H1 (cell line): ENCODE measurements at regions not wholly inside any gene's neighbourhood (a gene's known extent, or its start where the extent isn't known, plus 50 kb on each side); places are given as distances from the start of the nearest gene placed in this dataset.

Experiments used
- CTCF ChIA-PET: fragments of 300-600 bp; sonication (Branson Sonifier 250); formaldehyde crosslinking; loops from one replicate; lab custom pipeline; 2021; ENCODE audit not compliant: partially characterized antibody; lab: Charles Lee
- POLR2A ChIA-PET: fragments of 300-600 bp; sonication (Branson Sonifier 250); formaldehyde crosslinking; loops from one replicate; lab custom pipeline; 2021; ENCODE audit warnings: inconsistent platforms; ENCODE audit not compliant: partially characterized antibody; lab: Charles Lee
- DNase-seq, 2 experiments: peaks; one replicate each; pipeline versions ENCODE4 v3.0.0 to v3.0.0-alpha.2; 2010 to 2022; ENCODE audit warnings: low spot score in 2 of 2, low read depth in 1 of 2, mixed read lengths in 1 of 2
- FAIRE-seq: peaks from 2 replicates; lab custom pipeline; 2011; peaks lifted over from hg19 to GRCh38; lab: Jason Lieb, UNC
- H2AFZ ChIP-seq: 2 replicates; pipeline ENCODE4 v1.8.1; 2012; ENCODE audit warnings: low read length, inconsistent platforms
- H2AK5ac ChIP-seq: 2 replicates; pipeline ENCODE4 v1.6.1; 2013; ENCODE audit warnings: low read depth, low read length
- H2BK120ac ChIP-seq: replicated peaks from 2 replicates; pipeline ENCODE3; 2013; ENCODE audit warnings: low read depth, low read length, inconsistent platforms
- H2BK12ac ChIP-seq: 2 replicates; pipeline ENCODE4 v1.6.1; 2013; ENCODE audit warnings: low read depth, low read length
- H2BK15ac ChIP-seq: 2 replicates; pipeline ENCODE4 v1.6.1; 2013; ENCODE audit warnings: low read length
- H2BK20ac ChIP-seq: 2 replicates; pipeline ENCODE4 v1.6.1; 2013; ENCODE audit warnings: low read length
- H2BK5ac ChIP-seq: 2 replicates; pipeline ENCODE4 v1.6.1; 2013; ENCODE audit warnings: low read depth, low read length
- H3K14ac ChIP-seq: 2 replicates; pipeline ENCODE4 v1.6.1; 2013; ENCODE audit warnings: inconsistent platforms; ENCODE audit not compliant: insufficient read length
- H3K18ac ChIP-seq: 2 replicates; pipeline ENCODE4 v1.6.1; 2013; ENCODE audit warnings: low read length; ENCODE audit errors: extremely low read depth
- H3K23ac ChIP-seq: 2 replicates; pipeline ENCODE4 v1.6.1; 2013; ENCODE audit warnings: inconsistent platforms; ENCODE audit not compliant: insufficient read length
- H3K23me2 ChIP-seq: 2 replicates; pipeline ENCODE4 v1.6.1; 2013; ENCODE audit warnings: low read depth, low read length
- H3K27ac ChIP-seq: 2 replicates; pipeline ENCODE4 v1.6.1; 2011; ENCODE audit warnings: low read depth, low read length, inconsistent platforms
- H3K27me3 ChIP-seq, 4 experiments: replicated peaks in 1 of 4; 1 replicate in 1 of 4; 2 replicates in 3 of 4; pipeline versions ENCODE4 v1.6.1 to v1.8.1; 2011 to 2013; ENCODE audit warnings: low read length in 3 of 4, mild to moderate bottlenecking in 3 of 4, inconsistent platforms in 2 of 4, mixed read lengths in 2 of 4, moderate library complexity in 1 of 4; ENCODE audit not compliant: control insufficient read depth in 3 of 4, insufficient read depth in 3 of 4; ENCODE audit errors: extremely low read depth in 1 of 4
- H3K36me3 ChIP-seq, 4 experiments: 2 replicates each; pipeline versions ENCODE4 v1.6.1 to v1.8.1; 2011 to 2013; ENCODE audit warnings: mild to moderate bottlenecking in 4 of 4, low read length in 3 of 4, moderate library complexity in 2 of 4, control low read depth in 1 of 4, inconsistent platforms in 1 of 4; ENCODE audit not compliant: insufficient read depth in 4 of 4, control insufficient read depth in 2 of 4
- H3K4ac ChIP-seq: replicated peaks from 2 replicates; pipeline ENCODE3; 2013; ENCODE audit warnings: low read length, low read depth, mixed read lengths, inconsistent platforms; ENCODE audit not compliant: insufficient read length
- H3K4me1 ChIP-seq, 4 experiments: replicated peaks in 1 of 4; 1 replicate in 1 of 4; 2 replicates in 3 of 4; pipeline versions ENCODE4 v1.6.1 to v1.8.1; 2011 to 2013; ENCODE audit warnings: low read length in 3 of 4, inconsistent platforms in 2 of 4, mixed read lengths in 1 of 4; ENCODE audit not compliant: insufficient read depth in 4 of 4, control insufficient read depth in 3 of 4
- H3K4me2 ChIP-seq, 2 experiments: 2 replicates each; pipeline versions ENCODE4 v1.6.1 to v1.8.1; 2011 to 2013; ENCODE audit warnings: low read depth in 2 of 2, low read length in 2 of 2, control low read depth in 1 of 2, inconsistent platforms in 1 of 2, mild to moderate bottlenecking in 1 of 2; ENCODE audit not compliant: insufficient read depth in 1 of 2
- H3K4me3 ChIP-seq, 4 experiments: fragments of 200-600, 300-600 bp in 1 of 4; sonication (generic), shearing (Covaris generic), sonication (Bioruptor Twin) in 1 of 4; 2 replicates each; pipeline versions ENCODE4 v1.5.1 to v1.8.1; 2011 to 2016; ENCODE audit warnings: low read length in 4 of 4, low read depth in 3 of 4, control low read depth in 2 of 4, inconsistent platforms in 2 of 4, mild to moderate bottlenecking in 2 of 4, mixed read lengths in 1 of 4, moderate library complexity in 1 of 4; ENCODE audit not compliant: insufficient read depth in 2 of 4; ENCODE audit errors: extremely low read depth in 1 of 4
- H3K56ac ChIP-seq: replicated peaks from 2 replicates; pipeline ENCODE3; 2013; ENCODE audit warnings: low read depth, mild to moderate bottlenecking, mixed read lengths, low read length, inconsistent platforms; ENCODE audit not compliant: insufficient read length
- H3K79me1 ChIP-seq: 2 replicates; pipeline ENCODE4 v1.6.1; 2013; ENCODE audit warnings: low read depth, low read length, control low read depth
- H3K79me2 ChIP-seq, 2 experiments: 2 replicates each; pipeline versions ENCODE4 v1.6.1 to v1.8.1; 2012 to 2013; ENCODE audit warnings: low read length in 2 of 2, mild to moderate bottlenecking in 2 of 2, inconsistent platforms in 1 of 2; ENCODE audit not compliant: insufficient read depth in 2 of 2, control insufficient read depth in 1 of 2
- H3K9ac ChIP-seq, 4 experiments: replicated peaks in 1 of 4; 1 replicate in 1 of 4; 2 replicates in 3 of 4; pipeline versions ENCODE4 v1.6.1 to v1.8.1; 2011 to 2013; ENCODE audit warnings: low read depth in 3 of 4, low read length in 3 of 4, control low read depth in 2 of 4, mild to moderate bottlenecking in 2 of 4, moderate library complexity in 2 of 4, inconsistent platforms in 1 of 4; ENCODE audit errors: extremely low read depth in 1 of 4
- H3K9me3 ChIP-seq, 2 experiments: 2 replicates each; pipeline versions ENCODE4 v1.6.1 to v1.8.1; 2012 to 2013; ENCODE audit warnings: mild to moderate bottlenecking in 2 of 2, moderate library complexity in 2 of 2, control low read depth in 1 of 2, inconsistent platforms in 1 of 2, low read depth in 1 of 2, low read length in 1 of 2, mixed read lengths in 1 of 2; ENCODE audit not compliant: insufficient read depth in 2 of 2
- H4K20me1 ChIP-seq, 2 experiments: replicated peaks in 1 of 2; 2 replicates each; pipeline versions ENCODE3 to v1.8.1; 2011 to 2013; ENCODE audit warnings: inconsistent platforms in 2 of 2, low read length in 2 of 2, mild to moderate bottlenecking in 1 of 2; ENCODE audit not compliant: insufficient read depth in 2 of 2, control insufficient read depth in 1 of 2
- H4K5ac ChIP-seq: 2 replicates; pipeline ENCODE4 v1.6.1; 2013; ENCODE audit warnings: low read length, low read depth, mixed read lengths, inconsistent platforms; ENCODE audit not compliant: insufficient read length
- H4K8ac ChIP-seq: 2 replicates; pipeline ENCODE4 v1.8.0; 2013; ENCODE audit warnings: mild to moderate bottlenecking, moderate library complexity, low read length, inconsistent platforms; ENCODE audit not compliant: insufficient read depth; ENCODE audit errors: extremely low read depth
- H4K91ac ChIP-seq: replicated peaks from 2 replicates; pipeline ENCODE3; 2013; ENCODE audit warnings: low read length, mixed read lengths, inconsistent platforms; ENCODE audit not compliant: insufficient read length
- BCL11A ChIP-seq, 2 experiments: IDR thresholded peaks; one replicate each; pipeline ENCODE4 v1.6.1; 2011; ENCODE audit warnings: low read depth in 2 of 2, low read length in 2 of 2, mild to moderate bottlenecking in 2 of 2
- CHD1 ChIP-seq: IDR thresholded peaks from 2 replicates; pipeline ENCODE4 v1.6.1; 2012; ENCODE audit warnings: low read depth, low read length, improper control_type of control experiment
- MAFK ChIP-seq: IDR thresholded peaks from 2 replicates; pipeline ENCODE4 v1.6.1; 2012; ENCODE audit warnings: low read depth, mild to moderate bottlenecking, improper control_type of control experiment, low read length
- RAD21 ChIP-seq, 2 experiments: IDR thresholded peaks in 1 of 2; conservative IDR thresholded peaks in 1 of 2; 2 replicates each; pipeline ENCODE4 v1.6.1; 2011; ENCODE audit warnings: low read depth in 2 of 2, low read length in 2 of 2, improper control_type of control experiment in 1 of 2, inconsistent platforms in 1 of 2, mild to moderate bottlenecking in 1 of 2, moderate library complexity in 1 of 2
- SAP30 ChIP-seq: fragments of 300-600 bp; sonication (generic); IDR thresholded peaks from 2 replicates; pipeline ENCODE4 v1.7.1; 2012; ENCODE audit warnings: low read length, moderate library complexity, mild to moderate bottlenecking, inconsistent platforms; ENCODE audit not compliant: insufficient read depth, insufficient replicate concordance
- WGBS, 2 experiments: shearing (Covaris generic) in 1 of 2; methylation state at CpG; one replicate each; pipeline versions ENCODE4 v1.1.6 to v1.1.7; 2013 to 2015; ENCODE audit warnings: low lambda C conversion rate in 2 of 2, mixed read lengths in 2 of 2, inconsistent platforms in 1 of 2, low coverage in 1 of 2, missing lambda C conversion rate in 1 of 2; ENCODE audit not compliant: insufficient replicate concordance in 2 of 2, insufficient coverage in 1 of 2, insufficient read length in 1 of 2; ENCODE audit errors: extremely low coverage in 1 of 2, missing lambda C conversion rate in 1 of 2; 5-methylcytosine and 5-hydroxymethylcytosine counted together

- no peaks in the 10 kb centered on the region for H3K79me1 ChIP-seq
- no peak overlapping the region for H2AK5ac ChIP-seq
- H3K27ac ChIP-seq, result no peak overlapping the region
- CTCF ChIA-PET, result interaction anchor here (1.0 to 1.7 kb wide), 2 partner anchors 19 to 46 kb away, joined by 3 to 4 read pairs; no protein-coding TSS in a partner anchor
- no peak overlapping the region for H4K5ac ChIP-seq
- H4K20me1 ChIP-seq, result no peaks in the 10 kb centered on the region
- no peak overlapping the region for H2BK120ac ChIP-seq
- H3K18ac ChIP-seq, result no peak overlapping the region
- no peak overlapping the region for H2AFZ ChIP-seq
- FAIRE-seq (no peak), DNase-seq (no peak)
- H3K4ac ChIP-seq, result no peak overlapping the region
- no peak overlapping the region for H2BK5ac ChIP-seq
- TF ChIP-seq BCL11A (IDR thresholded peaks at IDR 0.05; ENCODE audit: low read depth in 2 of 2, low read length in 2 of 2) (no peak), RAD21 (IDR thresholded peaks at IDR 0.05 in 1 of 2, conservative IDR thresholded peaks at IDR 0.05 in 1 of 2; ENCODE audit: low read depth in 2 of 2, low read length in 2 of 2) (no peak), CHD1 (no peak), MAFK (no peak), SAP30 (no peak)
- H3K79me2 ChIP-seq, result no peaks in the 10 kb centered on the region
- no peak overlapping the region for H4K8ac ChIP-seq
- no peak overlapping the region for H3K23ac ChIP-seq
- H4K91ac ChIP-seq, result no peak overlapping the region
- 88% methylated on average over 3 of the region's 3 CpGs; no CpG with 5 or more reads in 1 of the 2 experiments for WGBS, 2 experiments
- H3K4me1 ChIP-seq, result no peaks in the 10 kb centered on the region
- no peaks in the 10 kb centered on the region for H3K9me3 ChIP-seq
- H2BK15ac ChIP-seq, result no peak overlapping the region
- no peaks in the 10 kb centered on the region for H3K23me2 ChIP-seq
- POLR2A ChIA-PET, result no interaction called here
- no peaks in the 10 kb centered on the region for H3K27me3 ChIP-seq
- no peak overlapping the region for H3K9ac ChIP-seq
- no peak overlapping the region for H2BK20ac ChIP-seq
- no peak overlapping the region for H3K14ac ChIP-seq
- no peak overlapping the region for H3K56ac ChIP-seq
- H2BK12ac ChIP-seq, result no peak overlapping the region
- H3K36me3 ChIP-seq, result no peaks in the 10 kb centered on the region
- H3K4me3 ChIP-seq, result no peak overlapping the region
- H3K4me2 ChIP-seq, result no peak overlapping the region
Measured at GRCh38 chr1:38693031-38693430, 166.5 kb downstream of the RRAGC start.
